K562 (cell line): ENCODE measurements at regions not wholly inside any gene's neighbourhood (a gene's known extent, or its start where the extent isn't known, plus 50 kb on each side); places are given as distances from the start of the nearest gene placed in this dataset.
"Not testable (repeated sequence)": the region's sequence is repeated elsewhere in the genome, so short reads cannot be mapped to it uniquely, and the experiment has no call there.

Source experiments
- ATAC-seq: fragments of 200-7000 bp; cut with Tn5 transposase; 3 replicates; pipeline ENCODE4 v1.9.1; 2020; ENCODE audit warnings: moderate library complexity
- BruUV-seq: library from RNA; stranded (reverse); fragments of 400-500 nt; replicated peaks from 2 replicates; lab custom pipeline; 2021; lab: Mats Ljungman, UMichigan
- CTCF ChIA-PET: fragments of 300-600 bp; formaldehyde crosslinking; extraction: SDS; loops from one replicate; lab custom pipeline; 2021; ENCODE audit warnings: low intra/inter-chr PET ratio; lab: Yijun Ruan, JAX
- POLR2A ChIA-PET: fragments of 300-600, 350-650 bp; sonication (Branson Sonifier 250); formaldehyde crosslinking; extraction: SDS; loops from one replicate; lab custom pipeline; 2021; ENCODE audit warnings: antibody characterized with exemption, inconsistent platforms; lab: Yijun Ruan, JAX
- DNase-seq, 4 experiments: peaks; one replicate each; pipeline versions ENCODE4 v3.0.0 to v3.0.0-alpha.2; 2011 to 2018; ENCODE audit warnings: low spot score in 3 of 4, mixed read lengths in 3 of 4; ENCODE audit errors: extremely low read depth in 1 of 4
- FAIRE-seq: peaks from 2 replicates; lab custom pipeline; 2011; peaks lifted over from hg19 to GRCh38; lab: Jason Lieb, UNC
- H2AFZ ChIP-seq: 2 replicates; pipeline ENCODE4 v1.6.0; 2011; ENCODE audit warnings: low read depth, low read length, control low read depth, inconsistent platforms
- H3K27ac ChIP-seq: fragments of 200-600 bp; 3 replicates; pipeline ENCODE4 v1.8.0; 2011; ENCODE audit warnings: low read depth, mild to moderate bottlenecking, control low read depth, inconsistent platforms, low read length, moderate library complexity, mixed read lengths; ENCODE audit errors: extremely low read depth
- H3K27me3 ChIP-seq, 2 experiments: fragments of 300-600 bp in 1 of 2; 2 replicates in 1 of 2; 3 replicates in 1 of 2; pipeline versions ENCODE4 v1.6.0 to v1.8.0; 2011; ENCODE audit warnings: inconsistent platforms in 2 of 2, low read length in 2 of 2, mild to moderate bottlenecking in 1 of 2, mixed read lengths in 1 of 2, moderate library complexity in 1 of 2; ENCODE audit not compliant: control insufficient read depth in 2 of 2, insufficient read depth in 2 of 2
- H3K36me3 ChIP-seq: fragments of 300-600 bp; 3 replicates; pipeline ENCODE4 v1.8.0; 2011; ENCODE audit warnings: mild to moderate bottlenecking, low read length, inconsistent platforms; ENCODE audit not compliant: control insufficient read depth, insufficient read depth
- H3K4me1 ChIP-seq, 2 experiments: fragments of 200-600 bp in 1 of 2; replicated peaks in 1 of 2; 2 replicates in 1 of 2; 3 replicates in 1 of 2; pipeline versions ENCODE4 v1.5.1 to v1.8.0; 2011; ENCODE audit warnings: inconsistent platforms in 2 of 2, low read length in 2 of 2, mild to moderate bottlenecking in 1 of 2, mixed read lengths in 1 of 2, moderate library complexity in 1 of 2; ENCODE audit not compliant: control insufficient read depth in 2 of 2, insufficient read depth in 2 of 2
- H3K4me2 ChIP-seq: 2 replicates; pipeline ENCODE4 v1.6.1; 2011; ENCODE audit warnings: low read length, control low read depth, inconsistent platforms, mixed read lengths; ENCODE audit not compliant: insufficient read depth
- H3K4me3 ChIP-seq: fragments of 200-600 bp; sonication (generic), shearing (Covaris generic); 2 replicates; pipeline ENCODE4 v1.5.1; 2016; ENCODE audit warnings: control low read depth, inconsistent platforms
- H3K79me2 ChIP-seq: fragments of 200-600 bp; 3 replicates; pipeline ENCODE4 v1.8.0; 2011; ENCODE audit warnings: low read length, inconsistent platforms; ENCODE audit not compliant: control insufficient read depth, insufficient read depth
- H3K9ac ChIP-seq, 2 experiments: 2 replicates each; pipeline versions ENCODE4 v1.6.0 to v1.6.1; 2011; ENCODE audit warnings: low read depth in 2 of 2, low read length in 2 of 2, control low read depth in 1 of 2, inconsistent platforms in 1 of 2, mild to moderate bottlenecking in 1 of 2, mixed read lengths in 1 of 2; ENCODE audit not compliant: insufficient read depth in 1 of 2
- H3K9me1 ChIP-seq: one replicate; pipeline ENCODE4 v1.6.0; 2011; ENCODE audit warnings: inconsistent platforms, mild to moderate bottlenecking, low read length, moderate library complexity; ENCODE audit not compliant: control insufficient read depth, insufficient read depth
- H3K9me3 ChIP-seq: replicated peaks from 2 replicates; pipeline ENCODE4 v1.5.1; 2011; ENCODE audit warnings: low read depth, low read length, inconsistent platforms; ENCODE audit not compliant: control insufficient read depth, insufficient read depth
- H4K20me1 ChIP-seq: replicated peaks from 2 replicates; pipeline ENCODE4 v1.6.1; 2011; ENCODE audit warnings: low read length, inconsistent platforms, mixed read lengths; ENCODE audit not compliant: control insufficient read depth, insufficient read depth
- WGBS: fragments of 100-300 bp; shearing (Covaris generic); methylation state at CpG from one replicate; pipeline ENCODE4 v1.1.6; 2016; ENCODE audit warnings: low coverage, mixed read lengths; ENCODE audit not compliant: insufficient coverage; ENCODE audit errors: missing lambda C conversion rate; 5-methylcytosine and 5-hydroxymethylcytosine counted together
- in situ Hi-C: fragments of 300-500 bp; cut with MboI; formaldehyde crosslinking; loops from 4 replicates; pipeline ENCODE4 v1.15.0; 2018; ENCODE audit warnings: inconsistent platforms, mixed read lengths
- intact Hi-C: fragments of 100-400 bp; cut with micrococcal nuclease; formaldehyde crosslinking; loops from 2 replicates; pipeline ENCODE4 v1.14.2; 2022

GRCh38 chr2:87566531-87566930 is 181.4 kb upstream of the PLGLB2 start:
- in situ Hi-C loops, FAIRE-seq: not testable (repeated sequence)

GRCh38 chr2:87567093-87567492 is 180.8 kb upstream of the PLGLB2 start:
- FAIRE-seq, intact Hi-C loops, H3K4me1 ChIP-seq: not testable (repeated sequence)

More at GRCh38 chr2:87566531-87566930, 181.4 kb upstream of the PLGLB2 start:
- DNase-seq, BruUV-seq, H3K9me3 ChIP-seq, H4K20me1 ChIP-seq, H3K79me2 ChIP-seq, H3K27ac ChIP-seq, ATAC-seq, H3K9ac ChIP-seq, CTCF ChIA-PET, H2AFZ ChIP-seq, H3K36me3 ChIP-seq, POLR2A ChIA-PET, H3K4me2 ChIP-seq, H3K27me3 ChIP-seq, H3K4me3 ChIP-seq, H3K9me1 ChIP-seq, intact Hi-C loops, H3K4me1 ChIP-seq: not testable (repeated sequence)
- 82% methylated on average over 3 of the region's 3 CpGs for whole genome bisulfite sequencing

More at GRCh38 chr2:87567093-87567492, 180.8 kb upstream of the PLGLB2 start:
- DNase-seq = peak in 1 of 4 experiments; percentile 0
- H3K9me1 ChIP-seq, H3K79me2 ChIP-seq, in situ Hi-C loops, H3K9me3 ChIP-seq, H3K27me3 ChIP-seq, H3K4me2 ChIP-seq, H2AFZ ChIP-seq, BruUV-seq, CTCF ChIA-PET, H3K27ac ChIP-seq, ATAC-seq, H3K4me3 ChIP-seq, H3K36me3 ChIP-seq, POLR2A ChIA-PET, H4K20me1 ChIP-seq, H3K9ac ChIP-seq: not testable (repeated sequence)
- WGBS = 96% methylated on average over 5 of the region's 11 CpGs
